NOMO-1 (cell line): ENCODE measurements at regions not wholly inside any gene's neighbourhood (a gene's known extent, or its start where the extent isn't known, plus 50 kb on each side); places are given as distances from the start of the nearest gene placed in this dataset.
"Not testable (repeated sequence)": the region's sequence is repeated elsewhere in the genome, so short reads cannot be mapped to it uniquely, and the experiment has no call there.

ENCODE experiments used
- DNase-seq, 2 experiments: peaks; one replicate each; lab custom pipeline; 2025; ENCODE audit not compliant: unreplicated experiment in 2 of 2; lab: John Stamatoyannopoulos, UW

GRCh38 chr4:148693913-148694649 lies 251.9 kb upstream of the NR3C2 start:
- DNase-seq, result no peak

- no peak for DNase-seq
Observed at GRCh38 chr4:148692242-148692641, 250.0 kb upstream of the NR3C2 start.

GRCh38 chr4:148686449-148686848 lies 244.2 kb upstream of the NR3C2 start:
- DNase-seq, result no peak

GRCh38 chr4:148684638-148685037 lies 242.4 kb upstream of the NR3C2 start:
- DNase-seq, result no peak

- DNase-seq, result no peak
Observed at GRCh38 chr4:148680884-148681283, 238.7 kb upstream of the NR3C2 start.

GRCh38 chr4:148676344-148676743 lies 234.1 kb upstream of the NR3C2 start:
- no peak for DNase-seq

GRCh38 chr4:148674876-148675275 lies 232.7 kb upstream of the NR3C2 start:
- no peak for DNase-seq

GRCh38 chr4:148664636-148665035 lies 222.4 kb upstream of the NR3C2 start:
- DNase-seq, result no peak

- no peak for DNase-seq
Observed at GRCh38 chr4:148654131-148654530, 211.9 kb upstream of the NR3C2 start.

GRCh38 chr4:148653681-148654080 lies 211.5 kb upstream of the NR3C2 start:
- no peak for DNase-seq

GRCh38 chr4:148651991-148652390 lies 209.8 kb upstream of the NR3C2 start:
- no peak for DNase-seq

- DNase-seq, result no peak
Observed at GRCh38 chr4:148649652-148650331, 207.6 kb upstream of the NR3C2 start.

GRCh38 chr4:148643851-148644250 lies 201.6 kb upstream of the NR3C2 start:
- DNase-seq, result no peak

- DNase-seq, result no peak
Observed at GRCh38 chr4:148642907-148643306, 200.7 kb upstream of the NR3C2 start.

GRCh38 chr4:148638079-148638478 lies 195.9 kb upstream of the NR3C2 start:
- not testable (repeated sequence) for DNase-seq

GRCh38 chr4:148637453-148637852 lies 195.2 kb upstream of the NR3C2 start:
- not testable (repeated sequence) for DNase-seq

- DNase-seq, result no peak
Observed at GRCh38 chr4:148634476-148634875, 192.3 kb upstream of the NR3C2 start.

- no peak for DNase-seq
Observed at GRCh38 chr4:148633720-148634119, 191.5 kb upstream of the NR3C2 start.

GRCh38 chr4:148632476-148632875 lies 190.3 kb upstream of the NR3C2 start:
- no peak for DNase-seq

GRCh38 chr4:148630051-148630450 lies 187.8 kb upstream of the NR3C2 start:
- DNase-seq, result no peak

- DNase-seq, result no peak
Observed at GRCh38 chr4:148618856-148619255, 176.6 kb upstream of the NR3C2 start.

GRCh38 chr4:148608968-148609367 lies 166.8 kb upstream of the NR3C2 start:
- no peak for DNase-seq
